COLO668 (cell line): ENCODE measurements at regions not wholly inside any gene's neighbourhood (a gene's known extent, or its start where the extent isn't known, plus 50 kb on each side); places are given as distances from the start of the nearest gene placed in this dataset.
"Not testable (repeated sequence)": the region's sequence is repeated elsewhere in the genome, so short reads cannot be mapped to it uniquely, and the experiment has no call there.

Experiments used
- DNase-seq: peaks from one replicate; lab custom pipeline; 2025; ENCODE audit not compliant: unreplicated experiment; lab: John Stamatoyannopoulos, UW

DNA sequence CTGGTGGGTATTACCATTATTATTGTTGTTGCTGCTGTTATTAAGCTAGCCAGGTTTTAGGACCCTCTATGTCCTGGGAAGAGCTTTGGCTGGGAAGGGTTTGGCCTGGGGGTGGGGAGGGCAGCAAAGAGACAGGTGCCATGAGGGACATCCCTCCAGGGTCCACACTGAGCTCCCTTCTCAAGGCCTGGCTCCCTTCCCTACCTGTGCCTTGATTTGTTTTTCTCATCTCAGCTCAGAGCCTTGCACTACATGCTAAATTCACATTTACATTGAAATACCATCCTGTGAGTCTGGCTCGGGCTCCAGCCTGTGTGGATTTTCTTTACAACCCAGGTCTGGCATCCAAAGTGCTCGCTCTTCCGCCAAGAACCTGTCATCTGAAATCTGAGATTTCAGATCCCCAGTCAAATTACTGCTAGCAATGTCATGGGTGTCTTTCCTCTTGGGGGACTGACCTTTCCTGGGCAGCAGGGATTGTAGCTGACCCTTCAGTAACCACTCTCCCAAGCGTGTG lies 536.3 kb downstream of the PTPRU start:
- DNase-seq, result no peak

DNA sequence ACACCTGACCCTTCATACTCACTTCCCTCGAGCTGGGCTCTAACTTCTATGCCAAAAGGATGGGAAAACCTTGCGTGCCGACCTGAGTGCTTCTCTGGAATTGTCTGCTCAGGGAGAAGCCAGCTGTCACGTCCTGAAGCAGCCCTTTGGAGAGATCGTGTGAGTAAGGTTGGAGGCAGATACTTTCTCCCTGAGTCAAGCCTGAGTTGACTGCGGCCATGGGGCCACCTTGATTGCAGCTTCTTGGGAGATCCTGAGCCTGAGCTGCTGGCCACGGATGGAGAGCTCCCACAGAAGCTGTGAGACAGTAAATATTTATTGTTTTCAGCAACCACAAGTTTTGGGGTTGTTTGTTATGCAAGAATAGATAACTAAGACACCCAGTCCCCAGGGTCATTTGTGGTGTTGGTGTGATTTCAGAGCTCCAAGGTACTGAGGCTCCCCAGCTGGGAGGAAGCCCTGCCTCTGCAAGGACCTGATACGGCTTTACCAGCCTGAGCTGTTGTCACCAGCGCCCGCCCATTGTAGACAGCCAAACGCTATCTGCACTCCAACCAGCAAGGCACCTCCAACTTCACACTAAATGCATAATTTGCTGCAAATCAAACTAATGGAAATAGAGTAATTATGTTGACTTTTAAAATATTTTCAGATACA lies 531.6 kb downstream of the PTPRU start:
- no peak for DNase-seq

DNA sequence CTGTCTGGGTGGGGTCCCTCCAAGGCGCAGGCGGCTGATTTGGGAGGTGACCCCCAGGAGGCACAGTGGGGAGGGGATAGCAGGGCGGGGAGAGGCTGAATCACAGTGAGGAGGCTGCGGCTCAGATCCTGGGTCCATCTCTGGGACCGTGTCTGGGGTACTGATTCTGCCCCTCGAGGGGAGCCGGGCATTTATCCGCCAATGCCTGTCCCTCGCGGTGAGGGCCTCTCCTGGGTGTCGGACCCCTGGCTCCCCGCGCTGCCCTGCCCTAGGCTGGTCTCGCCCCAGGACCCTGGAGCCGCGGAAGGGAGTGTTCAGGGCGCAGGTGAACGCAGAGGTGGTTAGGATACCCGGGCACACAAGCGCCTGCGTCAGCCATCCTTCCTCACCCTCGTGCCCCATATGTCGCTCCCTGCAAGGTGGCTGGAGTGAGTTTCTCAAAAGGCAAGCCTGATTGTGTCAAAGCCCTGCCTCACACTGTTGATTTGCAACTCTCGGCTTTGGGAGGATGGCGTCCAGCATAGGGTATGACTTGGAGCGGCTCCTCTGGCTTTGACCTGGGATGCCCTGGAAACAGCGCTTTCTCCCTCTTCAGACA lies 530.9 kb downstream of the PTPRU start:
- DNase-seq, result no peak

DNA sequence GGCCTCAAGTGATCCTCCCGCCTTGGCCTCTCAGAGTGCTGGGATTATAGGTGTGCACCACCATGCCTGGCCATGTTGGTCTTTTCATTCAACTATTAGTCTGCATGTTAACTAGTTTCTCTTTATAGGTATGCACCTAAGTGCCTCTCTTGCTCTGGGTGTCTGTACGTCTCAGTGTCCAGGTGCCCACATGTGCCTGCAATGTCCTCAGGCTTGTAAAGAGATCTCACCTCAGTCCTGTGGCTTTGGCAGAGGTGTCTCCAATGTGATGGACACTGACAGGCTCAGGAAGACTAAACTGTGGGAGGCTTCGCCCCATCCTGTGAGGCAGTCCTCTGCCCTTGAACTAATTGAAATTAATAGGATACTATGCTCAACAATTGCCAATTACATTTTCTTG lies 526.3 kb downstream of the PTPRU start:
- no peak for DNase-seq

DNA sequence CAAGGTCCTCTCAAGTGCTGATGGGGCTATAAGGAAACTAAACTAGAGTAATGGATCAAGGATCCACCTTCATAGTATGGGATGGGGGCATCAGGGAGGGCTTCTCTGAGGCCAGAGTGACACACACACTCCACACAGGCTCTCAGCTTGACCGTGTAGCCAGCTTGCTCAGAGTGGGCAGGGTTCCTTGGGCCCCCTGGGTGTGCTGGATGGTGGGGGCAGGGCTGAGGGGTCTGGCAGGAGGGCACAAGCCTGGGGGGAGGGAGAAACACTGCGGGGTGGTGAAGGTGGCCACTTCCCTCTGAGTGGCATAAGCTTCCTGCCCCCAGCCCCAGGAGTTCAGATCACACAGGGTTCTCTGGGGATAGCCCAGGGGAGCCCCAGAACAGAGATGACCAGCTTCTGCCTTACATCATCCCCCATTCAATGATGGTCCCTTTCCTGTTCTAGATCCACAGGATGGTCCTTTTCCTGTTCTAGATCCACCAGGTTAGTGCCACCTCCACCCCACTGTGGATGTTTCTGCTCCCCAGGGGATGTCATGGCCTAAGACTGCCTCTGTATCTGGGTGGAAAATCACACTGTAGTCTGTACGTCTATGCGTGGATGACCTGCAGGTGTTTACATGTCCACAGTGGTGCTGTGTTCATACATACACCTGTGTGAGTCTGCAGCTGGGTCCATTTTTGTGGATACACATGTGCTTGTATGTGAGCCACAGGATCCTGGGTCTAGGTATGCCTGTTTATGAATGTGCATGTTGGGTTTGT lies 525.0 kb downstream of the PTPRU start:
- no peak for DNase-seq

DNA sequence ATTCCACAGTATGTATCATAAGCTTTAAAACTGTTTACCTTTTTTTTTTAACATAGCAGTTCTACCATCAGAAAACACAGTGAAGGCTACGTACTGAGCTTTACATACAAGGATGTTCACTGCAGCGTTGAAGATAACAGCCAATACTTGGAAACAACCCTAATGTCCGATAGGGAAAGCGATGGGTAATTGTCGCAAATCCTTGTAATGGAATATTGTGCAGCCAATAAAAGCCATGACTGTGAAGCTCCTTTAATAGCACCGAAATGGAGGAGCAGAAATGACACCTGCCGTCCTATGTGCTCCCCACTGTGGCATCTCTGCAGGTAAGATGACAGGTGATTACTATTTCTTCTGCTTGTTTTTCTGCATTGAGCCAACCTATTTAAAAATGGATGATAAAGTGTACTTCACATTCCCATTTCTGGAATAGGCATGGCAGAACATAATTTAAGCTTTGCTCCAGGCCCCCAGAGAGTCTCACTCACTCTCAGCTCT lies 523.8 kb downstream of the PTPRU start:
- DNase-seq, result no peak

DNA sequence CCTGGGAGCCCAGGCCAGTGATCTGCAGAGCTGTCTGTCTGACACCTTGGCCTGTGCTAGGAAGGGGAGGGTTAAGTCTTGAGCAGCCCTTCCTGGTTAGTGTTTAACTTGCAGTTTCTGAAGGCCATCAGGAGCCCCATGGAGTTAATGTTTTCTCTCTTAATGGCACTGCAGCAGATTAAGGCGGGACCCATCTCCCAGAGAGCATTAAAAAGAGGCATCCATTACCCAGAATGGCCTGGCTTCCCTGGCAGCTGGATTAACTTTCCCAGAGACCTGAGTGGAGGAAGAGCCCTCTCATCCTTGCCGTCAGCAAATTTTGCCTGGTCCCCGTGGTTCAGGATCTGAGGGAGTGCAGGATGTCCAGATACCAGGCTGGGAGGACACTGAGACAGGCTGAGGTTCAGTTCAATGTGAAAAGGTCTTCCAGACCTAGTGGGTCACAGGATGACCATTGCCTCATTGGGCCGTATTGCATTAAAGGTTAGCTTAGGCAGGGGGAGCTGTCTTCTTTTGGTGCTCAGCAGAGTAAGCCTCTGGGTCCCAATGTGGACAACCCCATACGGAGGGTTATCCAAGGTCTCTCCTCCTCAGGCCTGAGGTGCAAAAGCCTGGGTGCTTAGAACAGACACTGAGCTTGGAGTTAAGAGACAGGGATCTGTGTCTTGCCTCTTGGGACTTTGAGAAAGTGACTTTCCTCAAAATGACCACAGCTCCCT lies 522.6 kb downstream of the PTPRU start:
- no peak for DNase-seq

DNA sequence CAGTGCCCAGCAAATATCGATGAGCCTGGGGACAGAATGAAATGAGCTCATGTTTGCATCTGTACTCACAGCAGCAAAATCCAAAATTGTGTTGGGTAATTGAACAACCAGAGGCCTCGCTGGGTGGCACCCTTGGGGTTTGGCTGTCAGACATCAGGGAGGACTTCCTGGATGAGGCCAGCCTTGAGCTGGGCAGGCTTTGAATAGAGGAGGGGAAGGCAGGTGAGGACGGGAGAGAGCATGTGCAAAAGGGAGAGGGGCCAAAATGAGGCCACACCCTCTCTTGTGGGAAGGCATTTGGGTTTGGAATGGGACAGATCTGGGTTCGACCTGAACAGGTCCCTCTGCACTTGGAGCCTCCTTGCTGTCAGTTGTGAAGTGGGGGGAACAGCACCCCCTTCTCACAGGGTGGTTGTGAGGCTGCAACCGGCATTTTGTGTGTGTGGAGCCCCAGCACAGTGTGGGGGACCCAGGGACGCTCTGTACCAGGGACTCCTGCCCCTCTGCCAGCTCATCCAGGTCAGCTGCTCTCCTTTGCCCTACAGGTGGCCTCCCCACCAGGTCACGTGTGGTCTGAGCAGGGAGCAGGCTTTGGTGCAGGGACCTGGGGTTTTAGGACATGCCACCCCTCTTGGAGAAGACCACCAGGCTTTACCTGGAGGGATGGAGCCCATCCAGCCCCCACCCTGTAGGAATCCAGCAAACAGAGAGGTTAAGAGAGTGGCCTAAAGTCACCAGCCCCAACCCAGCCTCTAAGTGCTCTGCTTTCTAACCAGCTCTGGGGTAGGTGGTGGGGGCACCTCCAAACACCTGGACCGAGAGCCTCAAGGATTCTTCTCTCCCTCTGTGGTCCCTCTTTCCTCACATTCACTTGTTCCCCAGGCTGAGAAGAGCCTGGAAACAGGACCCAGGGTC lies 521.8 kb downstream of the PTPRU start:
- no peak for DNase-seq

DNA sequence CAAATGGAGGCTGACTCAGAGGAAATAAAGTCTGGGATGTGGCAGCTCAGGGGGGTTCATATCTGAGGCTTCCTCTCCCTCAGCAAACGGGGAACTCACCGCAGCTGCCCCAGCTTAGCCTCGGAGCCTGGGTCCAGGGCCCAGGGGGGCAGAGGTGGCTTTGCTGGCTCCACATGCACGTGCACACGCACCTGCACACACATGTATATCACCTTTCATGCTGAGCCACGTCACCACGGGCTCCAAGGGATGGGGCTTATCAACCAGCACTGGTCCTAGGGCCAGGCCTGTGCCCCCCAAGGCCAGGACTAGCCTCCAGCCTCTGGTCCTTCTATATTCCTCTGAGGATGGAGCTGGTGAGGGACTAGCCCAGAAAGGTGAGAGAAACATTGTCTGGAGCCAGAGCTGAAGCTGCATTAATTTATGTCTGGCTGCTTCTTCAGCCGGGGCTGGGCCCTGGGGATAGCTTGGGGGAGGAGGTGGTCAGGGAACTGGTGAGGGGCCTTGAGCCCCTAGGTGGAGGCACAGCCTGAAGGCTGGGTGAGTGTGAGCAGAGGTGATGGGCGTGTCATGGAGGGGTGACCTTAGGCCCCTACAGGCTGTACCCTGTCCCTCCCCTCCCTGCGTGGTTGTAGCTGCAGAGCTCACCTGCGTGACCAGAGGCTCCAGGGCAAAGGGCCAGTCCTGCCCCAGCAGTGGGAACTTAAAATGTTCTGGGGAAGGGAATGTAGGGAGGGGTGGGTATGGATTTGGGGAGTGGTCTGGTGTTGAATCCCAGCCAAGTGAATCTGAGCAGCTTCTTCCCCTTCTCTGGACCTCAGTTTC lies 520.8 kb downstream of the PTPRU start:
- DNase-seq, result no peak

DNA sequence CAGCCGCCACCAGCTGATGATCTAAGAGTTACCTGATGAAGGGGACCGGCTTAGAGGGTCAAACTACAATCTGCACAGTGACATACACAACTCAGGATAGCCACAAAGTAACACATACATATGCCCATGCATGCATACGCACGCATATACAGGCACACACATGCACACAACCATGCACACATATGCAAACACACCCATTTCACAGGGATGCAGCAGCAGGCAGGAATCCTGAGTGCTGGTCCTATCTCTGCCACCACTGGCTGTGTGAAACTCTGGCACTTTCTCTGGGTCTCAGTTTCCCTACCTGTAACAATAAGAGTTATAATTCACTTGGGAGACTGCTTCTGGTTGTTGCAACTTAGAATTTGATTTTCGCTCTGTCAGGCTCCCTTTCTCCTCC lies 520.2 kb downstream of the PTPRU start:
- DNase-seq, result no peak

DNA sequence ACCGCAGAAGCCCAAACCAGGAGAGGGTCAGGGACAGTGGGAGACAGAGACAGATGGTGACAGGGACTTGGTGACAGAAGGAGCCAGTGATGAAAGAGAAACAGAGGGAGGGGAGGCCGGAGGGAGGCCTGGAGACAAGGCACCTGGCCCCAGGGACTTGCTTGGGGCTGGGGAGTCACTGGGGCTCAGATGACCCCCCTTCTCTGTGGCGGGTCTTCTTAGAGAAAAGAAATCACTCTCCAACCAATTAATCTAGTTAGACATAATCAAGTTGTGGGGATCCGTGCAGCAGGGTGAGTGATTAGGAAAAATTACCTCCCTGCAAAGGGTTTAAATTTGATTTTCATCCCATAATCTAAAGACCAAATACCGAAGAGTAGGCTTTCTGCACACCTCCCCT lies 519.8 kb downstream of the PTPRU start:
- no peak for DNase-seq

DNA sequence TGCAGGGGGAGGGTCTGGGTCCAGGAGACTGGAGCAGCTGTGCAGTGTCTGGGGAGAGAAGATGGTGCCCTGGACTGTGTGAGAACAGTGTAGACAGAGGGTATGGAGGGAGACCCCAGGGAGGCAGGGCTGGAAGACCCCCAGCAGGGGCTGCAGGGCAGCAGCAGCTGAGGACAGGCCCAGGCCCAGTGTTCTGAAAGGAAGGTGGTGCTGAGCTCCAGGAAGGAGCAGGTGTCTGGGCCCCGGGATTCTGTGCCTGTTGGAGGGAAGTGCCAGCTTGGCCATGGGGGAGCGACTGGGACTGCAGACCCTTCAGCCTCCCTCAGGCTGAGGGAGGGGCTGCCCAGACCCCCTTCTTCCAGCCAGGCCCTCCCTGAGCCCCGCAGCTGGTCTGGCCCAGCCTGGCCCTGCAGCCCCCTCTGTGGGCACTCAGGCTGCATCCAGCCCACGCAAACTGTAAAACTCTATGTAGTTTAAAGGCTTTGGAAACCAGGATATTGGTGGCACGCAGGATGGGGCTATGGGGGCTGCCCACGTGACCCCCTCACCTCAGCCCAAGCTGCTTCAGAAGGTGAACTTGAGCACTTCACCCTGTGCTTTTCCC lies 519.2 kb downstream of the PTPRU start:
- not testable (repeated sequence) for DNase-seq

DNA sequence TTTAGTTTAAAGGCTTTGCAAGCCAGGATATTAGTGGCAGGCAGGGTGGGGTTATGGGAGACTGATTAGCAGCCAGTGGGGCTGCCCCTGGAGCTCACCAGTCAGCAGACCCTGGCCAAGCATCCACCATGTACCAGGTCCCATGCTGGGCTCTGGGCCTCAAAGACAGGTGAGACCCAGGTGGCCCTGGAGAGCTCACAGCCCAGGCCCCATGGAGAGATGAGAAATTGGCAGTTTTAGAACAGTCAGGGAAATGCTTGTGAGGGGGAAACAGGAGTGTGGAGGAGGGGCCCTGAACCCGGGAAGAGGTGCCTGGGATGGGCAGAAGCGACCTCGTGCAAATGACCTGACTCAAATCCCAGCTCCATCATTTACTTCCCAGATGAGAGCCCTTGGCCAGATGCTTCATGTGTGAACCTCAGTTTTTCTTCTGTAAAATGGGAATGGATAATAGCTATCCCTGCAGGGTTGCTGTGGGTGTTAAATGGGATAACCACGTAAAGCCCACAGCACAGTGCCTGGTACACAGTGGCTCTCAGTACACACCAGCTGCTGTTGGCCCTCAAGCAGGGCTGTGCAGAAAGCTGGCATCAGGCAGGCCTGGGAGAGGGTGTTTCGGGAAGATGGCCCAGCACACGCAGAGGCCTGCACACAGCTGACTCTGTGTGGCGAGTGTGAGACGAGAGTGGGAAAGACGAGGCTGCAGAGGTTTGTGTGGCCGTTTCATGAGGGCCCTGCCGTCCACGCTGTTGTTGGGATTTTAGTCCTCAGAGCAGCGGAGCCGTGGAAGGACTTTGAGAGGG lies 518.5 kb downstream of the PTPRU start:
- no peak for DNase-seq

DNA sequence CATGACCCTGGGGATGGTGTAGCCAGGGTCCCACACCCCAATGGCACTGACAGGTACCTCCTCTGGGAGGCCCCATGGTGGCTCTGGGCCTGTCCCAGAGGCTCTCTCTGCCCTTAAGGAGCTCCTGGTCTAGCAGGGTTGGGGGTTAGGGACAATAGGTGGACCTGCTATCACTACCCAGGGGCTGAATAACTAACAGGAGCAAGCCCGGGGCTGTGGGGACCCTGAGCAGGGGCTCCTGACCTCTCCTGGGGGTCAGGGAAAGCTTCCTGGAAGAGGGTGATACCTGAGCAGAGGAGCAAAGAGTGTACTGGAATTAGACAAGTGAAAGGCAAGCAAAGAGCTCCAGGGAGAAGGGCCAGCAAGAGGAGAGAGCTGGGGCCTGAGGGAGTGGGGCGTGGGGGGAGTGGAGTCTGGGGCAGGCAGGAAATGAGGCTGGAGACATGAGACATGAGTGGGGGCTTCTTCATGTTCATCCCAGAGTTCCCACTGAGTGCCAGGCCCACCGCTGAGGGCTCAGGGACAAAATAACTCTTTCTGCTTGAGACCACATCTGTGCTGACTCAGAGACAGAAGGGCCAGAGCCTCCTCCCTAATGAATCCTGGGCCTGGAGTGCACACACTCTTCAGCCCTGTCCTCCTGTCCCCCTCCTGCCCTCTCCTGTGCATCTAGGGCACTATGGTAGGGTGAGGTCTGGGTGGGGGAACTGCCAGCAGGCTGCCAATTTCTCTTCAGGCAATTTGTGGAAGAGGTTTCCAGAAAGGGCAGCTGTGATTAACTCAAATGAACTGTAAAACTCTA lies 517.6 kb downstream of the PTPRU start:
- no peak for DNase-seq

DNA sequence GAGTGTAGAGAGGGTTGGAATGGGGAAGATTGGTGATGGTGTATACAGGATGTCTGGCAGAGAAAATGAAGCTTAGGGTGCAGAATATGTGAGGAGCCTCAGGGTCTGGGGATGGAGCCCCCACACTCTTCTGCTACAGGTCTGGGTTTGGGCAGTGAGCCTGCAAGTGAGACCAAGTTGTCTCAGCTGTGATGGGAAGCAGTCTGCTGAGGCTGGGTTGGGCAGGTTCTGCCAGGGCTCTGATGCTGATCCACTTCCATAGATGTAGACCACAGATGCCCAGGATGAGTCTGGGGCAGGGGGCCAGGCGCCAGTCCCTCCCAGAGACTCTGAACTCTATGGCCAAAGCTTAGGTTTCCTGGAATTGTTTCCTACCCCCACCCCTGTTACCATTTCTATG lies 516.9 kb downstream of the PTPRU start:
- no peak for DNase-seq

DNA sequence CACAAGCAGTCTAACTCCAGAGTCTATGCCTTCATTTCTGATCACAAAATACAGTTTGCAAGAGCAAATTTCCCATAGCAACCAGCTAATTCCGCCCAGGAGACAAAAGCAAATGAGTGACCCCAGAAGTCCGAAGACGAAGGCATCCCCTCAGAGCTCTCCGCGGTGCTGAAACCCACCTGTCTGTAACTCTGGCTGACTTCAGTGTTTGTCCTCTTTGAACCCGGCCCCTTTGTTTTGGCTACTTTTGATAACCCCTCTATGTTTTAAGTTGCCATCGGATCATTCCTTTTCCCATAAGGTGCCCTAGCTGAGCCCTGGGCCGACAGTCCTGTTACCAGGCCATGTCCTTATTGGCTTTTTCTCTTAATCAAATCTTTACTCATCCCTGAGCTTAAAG lies 515.8 kb downstream of the PTPRU start:
- no peak for DNase-seq
